NCI-H2107 treated with DMSO at 0.1 percent for 48 hours (cell line): ENCODE measurements at regions not wholly inside any gene's neighbourhood (a gene's known extent, or its start where the extent isn't known, plus 50 kb on each side); places are given as distances from the start of the nearest gene placed in this dataset.

Source experiments
- DNase-seq: peaks from one replicate; lab custom pipeline; 2025; ENCODE audit not compliant: unreplicated experiment; lab: John Stamatoyannopoulos, UW

DNA sequence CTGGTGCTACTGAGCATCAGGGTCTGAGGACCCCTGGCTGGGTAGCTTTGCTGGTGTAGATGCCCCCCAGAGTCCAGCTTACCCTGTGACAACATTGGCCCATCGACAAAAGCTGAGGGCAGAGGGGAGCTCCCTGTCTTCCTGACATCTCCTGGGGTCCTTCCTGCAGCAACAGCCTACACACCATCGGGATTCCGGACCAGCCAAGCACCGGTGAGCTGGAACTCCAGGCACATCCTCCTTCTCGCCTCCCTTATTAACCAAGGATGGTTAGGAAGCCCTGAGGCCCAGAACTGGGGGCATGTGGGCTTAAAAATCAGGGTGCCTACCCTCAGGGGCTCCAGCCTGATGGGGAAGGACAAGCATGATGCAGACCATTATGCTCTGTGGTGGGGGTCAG is 658.0 kb downstream of the PTPRU start:
- no peak for DNase-seq

DNA sequence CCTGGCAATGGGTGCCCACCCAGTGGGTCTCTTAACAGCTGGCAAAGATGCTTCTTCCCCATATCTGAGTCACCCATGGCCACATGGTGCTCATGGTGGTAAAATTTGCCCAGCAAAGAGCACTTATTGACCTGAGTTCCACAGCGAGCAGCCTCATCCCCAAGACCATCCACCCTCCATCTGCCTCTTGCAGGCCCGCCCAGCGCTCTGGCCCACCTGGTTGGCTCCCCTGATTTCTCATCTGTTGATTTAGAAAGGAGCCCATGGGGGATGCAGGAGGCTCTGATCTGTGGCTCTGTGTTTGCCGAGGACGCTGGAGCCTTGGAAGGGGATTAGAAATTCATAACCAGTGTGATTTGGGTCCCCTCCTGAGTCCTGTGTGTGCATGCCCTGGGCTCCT is 657.5 kb downstream of the PTPRU start:
- DNase-seq = no peak

DNA sequence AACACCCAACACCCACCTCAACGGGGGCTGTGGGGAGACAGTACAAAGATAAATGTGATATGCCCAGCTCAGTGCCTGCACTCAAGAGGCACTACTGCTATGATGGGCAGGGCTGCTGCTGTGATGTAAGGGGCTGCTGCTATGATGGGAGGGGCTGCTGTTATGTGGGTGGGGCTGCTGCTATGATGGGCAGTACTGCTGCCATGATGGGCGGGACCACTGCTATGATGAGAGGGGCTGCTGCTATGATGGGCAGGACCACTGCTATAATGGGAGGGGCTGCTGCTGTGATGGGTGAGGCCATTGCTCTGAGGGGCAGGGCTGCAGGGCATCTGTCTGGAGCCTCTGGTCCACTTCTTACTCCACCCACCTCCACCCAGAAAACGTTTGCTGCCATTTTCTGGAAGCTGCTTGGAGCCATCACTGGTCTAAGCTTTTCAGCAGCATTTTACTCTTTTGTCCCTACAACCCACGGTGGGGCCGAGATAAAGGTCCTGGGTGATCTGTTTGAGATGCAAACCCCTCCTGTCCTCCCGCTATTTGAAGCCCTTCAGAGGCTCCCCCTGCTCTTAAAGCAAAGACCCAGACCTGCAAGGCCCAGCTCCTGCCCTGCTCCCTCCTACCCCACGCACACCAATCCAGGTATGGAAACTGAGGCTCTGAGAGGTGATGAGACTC is 656.9 kb downstream of the PTPRU start:
- DNase-seq = no peak

DNA sequence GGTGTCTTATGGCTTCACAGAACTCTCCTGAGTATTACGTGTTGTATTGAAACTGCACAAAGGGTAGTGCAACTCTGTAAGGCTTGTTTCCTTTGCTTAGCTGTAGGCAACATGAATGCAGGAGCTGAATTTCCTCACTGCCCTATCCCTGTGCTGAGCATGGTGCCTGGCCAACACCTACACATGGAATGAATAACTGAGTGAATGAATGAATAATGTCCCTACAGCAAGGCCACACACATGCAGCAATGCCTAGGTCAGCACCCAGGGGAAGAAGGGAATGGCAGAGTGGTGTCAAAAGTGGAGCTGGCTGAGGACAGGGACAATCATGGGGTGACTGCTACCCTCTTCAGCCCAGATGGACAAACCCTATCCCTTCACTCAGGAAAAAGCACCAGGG is 655.9 kb downstream of the PTPRU start:
- DNase-seq = no peak

DNA sequence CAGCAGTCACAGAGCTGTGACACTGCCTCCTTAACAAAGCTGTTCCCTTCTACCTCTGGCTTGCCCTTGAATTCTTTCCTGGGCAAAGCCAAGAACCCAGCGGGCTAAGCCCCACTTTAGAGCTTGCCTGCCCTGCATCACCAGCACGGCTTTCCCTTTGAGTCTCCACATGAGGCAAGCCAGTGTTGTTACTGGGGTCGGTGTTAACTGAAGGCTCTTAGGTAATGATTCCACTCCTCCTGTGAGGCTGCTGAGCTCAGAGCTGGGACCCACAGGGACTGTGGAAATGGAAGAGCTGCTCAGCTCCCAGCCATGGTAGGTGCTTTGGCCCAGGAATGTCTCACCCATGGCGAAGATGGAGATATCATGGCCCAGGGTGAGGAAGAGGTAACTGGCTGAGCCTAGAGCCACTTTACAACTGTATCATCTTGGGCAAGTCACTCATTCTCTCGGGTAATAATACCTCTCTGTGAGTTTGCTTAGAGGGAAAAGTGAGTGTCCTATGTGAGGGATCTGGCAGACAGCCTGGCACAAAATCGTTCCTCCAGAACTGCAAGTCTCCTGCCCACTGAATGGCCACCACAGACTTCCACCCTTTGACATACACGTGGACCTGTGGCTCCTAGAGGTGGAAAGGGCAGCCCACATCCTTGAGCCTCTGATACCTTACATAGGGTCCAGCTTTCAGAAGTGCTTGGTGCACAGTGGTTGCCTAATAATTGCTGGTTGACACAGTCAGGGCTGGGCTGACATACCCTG is 654.1 kb downstream of the PTPRU start:
- DNase-seq = no peak

DNA sequence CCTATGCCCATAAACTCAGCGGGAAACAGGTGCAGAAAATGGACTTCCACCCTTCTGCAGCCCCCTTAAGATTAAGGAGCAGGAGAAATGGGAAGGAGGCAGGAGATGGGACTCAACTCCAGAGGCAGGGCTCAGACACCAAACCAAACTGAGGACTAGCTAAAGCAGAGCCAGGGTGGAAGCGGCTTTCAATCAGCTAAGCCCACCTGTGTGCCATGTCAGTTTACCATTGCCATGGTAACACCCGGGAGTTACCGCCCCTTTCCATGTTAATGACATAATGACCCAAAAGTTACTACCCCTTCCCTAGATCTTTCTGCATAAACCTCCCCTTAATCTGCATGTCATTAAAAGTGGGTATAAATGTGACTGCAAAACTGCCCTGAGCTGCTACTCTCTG is 653.5 kb downstream of the PTPRU start:
- DNase-seq = no peak

DNA sequence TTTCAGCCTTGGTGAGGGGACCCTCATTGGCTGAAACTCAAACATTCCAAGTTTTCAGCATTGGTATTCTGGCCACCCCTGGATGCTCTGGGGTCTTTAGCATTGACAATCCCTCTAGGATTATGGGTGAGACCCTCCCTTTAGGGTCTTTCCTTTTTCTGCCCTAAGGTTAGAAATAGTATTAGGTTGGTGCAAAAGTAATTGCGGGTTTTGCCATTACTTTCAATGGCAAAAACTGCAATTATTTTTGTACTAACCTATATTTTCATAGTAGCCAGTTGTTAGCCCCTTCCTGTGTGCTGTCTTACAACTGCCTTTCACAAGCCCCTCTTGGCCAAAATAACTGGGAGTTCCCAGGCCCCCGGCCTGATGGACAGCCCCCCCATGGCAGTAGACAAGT is 648.4 kb downstream of the PTPRU start:
- DNase-seq = no peak

DNA sequence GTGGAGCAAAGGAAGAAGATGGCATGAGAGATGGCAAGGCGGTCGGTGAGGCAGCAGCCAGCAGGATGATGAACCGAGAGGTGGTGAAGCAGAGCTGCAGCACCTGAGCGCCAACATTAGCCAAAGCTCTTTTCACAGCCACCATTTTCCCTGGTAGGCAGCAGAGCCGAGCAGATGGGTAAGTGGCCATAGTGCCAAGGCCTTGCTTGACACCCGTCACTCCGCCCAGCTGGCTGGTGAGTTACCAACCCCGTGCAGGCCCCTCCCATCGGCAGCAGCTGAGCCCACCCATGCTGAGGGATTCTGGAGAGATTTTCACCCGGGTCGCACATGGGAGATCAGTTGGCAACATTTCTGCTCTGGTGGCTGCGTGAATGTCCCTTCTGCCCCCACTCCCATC is 647.7 kb downstream of the PTPRU start:
- no peak for DNase-seq

DNA sequence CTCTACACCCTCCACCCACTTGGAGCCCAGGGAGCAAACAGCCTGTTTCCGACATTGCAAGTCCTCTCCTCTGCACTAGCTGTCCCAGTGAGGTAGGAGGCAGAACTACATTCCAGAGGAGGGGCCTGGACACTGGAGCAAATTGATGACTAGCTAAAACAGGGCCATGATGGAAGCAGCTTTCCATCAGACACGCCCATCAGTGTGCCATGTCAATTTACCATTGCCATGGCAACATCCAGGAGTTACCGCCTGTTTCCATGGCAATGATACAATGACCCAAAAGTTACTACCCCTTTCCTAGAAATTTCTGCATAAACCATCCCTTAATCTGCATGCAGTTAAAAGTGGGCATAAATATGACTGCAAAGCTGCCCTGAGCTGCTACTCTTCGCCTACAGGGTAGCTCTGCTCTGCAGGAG is 647.1 kb downstream of the PTPRU start:
- DNase-seq = no peak

DNA sequence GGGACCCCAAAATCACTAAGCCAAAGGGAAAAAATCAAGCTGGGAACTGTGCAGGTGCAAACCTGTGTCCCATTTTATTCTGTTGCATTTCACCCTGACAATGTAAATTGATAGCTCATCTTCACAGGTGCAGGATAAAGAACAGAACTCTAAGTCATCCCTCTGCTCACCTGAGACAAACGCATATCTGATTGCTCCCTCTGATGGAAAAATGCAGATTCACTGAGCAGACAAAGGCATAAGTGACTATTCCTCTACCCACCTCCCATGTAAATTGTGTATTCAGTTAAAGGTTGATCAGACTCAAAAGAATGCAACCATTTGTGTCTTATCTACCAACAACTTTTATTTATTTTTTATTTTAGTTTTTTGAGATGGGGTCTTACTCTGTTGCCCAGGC is 644.2 kb downstream of the PTPRU start:
- DNase-seq = no peak

DNA sequence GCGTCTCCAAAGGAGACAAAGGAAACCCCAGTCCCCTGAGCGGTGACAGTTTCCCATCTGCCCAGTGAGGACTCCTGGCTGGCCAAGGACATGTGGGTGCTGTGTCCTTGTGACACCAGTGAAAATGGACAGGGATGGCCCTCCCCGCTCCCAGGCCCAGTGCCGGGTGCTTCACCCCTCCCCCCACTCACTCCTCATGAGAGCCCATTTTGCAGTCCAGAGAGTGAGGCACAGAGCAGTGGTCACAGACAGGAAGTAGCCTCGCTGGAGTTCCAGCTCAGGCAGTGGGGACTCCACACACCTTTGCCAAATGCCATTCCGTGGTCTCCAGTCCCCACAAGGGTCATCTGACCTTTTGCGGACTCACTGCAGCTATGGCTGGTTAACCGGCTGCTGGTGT is 642.9 kb downstream of the PTPRU start:
- DNase-seq = no peak

DNA sequence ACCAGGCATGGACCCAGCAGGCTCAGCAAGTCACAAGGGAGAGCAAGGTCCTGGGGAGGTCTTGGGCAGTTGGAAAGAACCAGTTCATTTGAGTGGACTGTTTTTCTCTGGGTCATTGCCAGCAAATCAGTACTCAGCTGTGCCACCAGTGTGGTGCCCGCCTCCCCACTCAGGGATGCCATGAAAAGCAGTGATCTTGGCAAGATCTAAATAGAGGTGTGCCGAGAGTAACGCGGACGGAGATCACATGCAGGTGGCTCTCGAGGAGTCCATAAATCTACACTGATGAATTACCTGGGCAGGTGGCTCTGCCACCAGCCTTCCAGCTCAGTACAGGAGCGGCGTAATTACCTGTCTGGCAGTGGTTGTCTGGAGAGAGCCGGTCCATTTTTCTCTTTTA is 642.2 kb downstream of the PTPRU start:
- DNase-seq = peak; percentile 90

DNA sequence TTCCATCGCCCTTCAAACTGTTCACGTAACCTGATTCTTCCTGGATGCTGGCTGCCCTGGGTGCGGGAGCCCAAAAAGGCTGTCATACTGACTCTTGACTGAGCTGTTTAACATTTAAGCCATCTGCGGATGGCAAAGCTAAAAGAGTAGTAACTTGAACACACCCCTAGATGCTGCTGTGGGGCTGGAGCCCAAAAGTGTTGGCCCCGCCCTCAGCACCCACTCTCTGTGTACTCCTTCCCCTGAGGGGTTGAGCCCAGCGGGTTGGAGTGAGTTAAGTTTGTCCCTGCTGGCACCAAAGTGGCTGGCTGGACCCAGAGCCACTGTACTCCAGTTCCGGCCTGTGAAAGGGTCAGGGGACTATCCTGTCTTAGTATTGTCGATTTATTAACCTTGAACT is 640.6 kb downstream of the PTPRU start:
- peak; percentile 83 for DNase-seq

DNA sequence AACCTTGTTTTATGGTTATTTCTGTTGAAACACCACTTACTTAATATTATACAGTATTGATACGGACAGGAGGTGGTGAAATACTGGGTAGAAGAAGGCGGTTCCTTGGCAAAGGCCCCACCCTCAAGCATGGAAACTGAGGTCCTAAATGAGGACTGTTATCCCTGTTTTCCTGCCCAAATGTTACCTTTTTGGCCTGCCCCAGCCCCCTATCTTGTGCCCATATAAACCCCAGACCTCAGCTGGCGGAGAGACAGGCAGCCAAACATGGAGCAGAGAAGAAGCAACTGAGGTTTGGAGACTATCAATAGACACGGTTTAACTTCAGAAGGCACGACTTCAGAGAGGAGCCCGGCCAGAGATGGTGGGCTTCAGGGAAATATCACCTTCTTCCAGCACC is 640.1 kb downstream of the PTPRU start:
- no peak for DNase-seq

DNA sequence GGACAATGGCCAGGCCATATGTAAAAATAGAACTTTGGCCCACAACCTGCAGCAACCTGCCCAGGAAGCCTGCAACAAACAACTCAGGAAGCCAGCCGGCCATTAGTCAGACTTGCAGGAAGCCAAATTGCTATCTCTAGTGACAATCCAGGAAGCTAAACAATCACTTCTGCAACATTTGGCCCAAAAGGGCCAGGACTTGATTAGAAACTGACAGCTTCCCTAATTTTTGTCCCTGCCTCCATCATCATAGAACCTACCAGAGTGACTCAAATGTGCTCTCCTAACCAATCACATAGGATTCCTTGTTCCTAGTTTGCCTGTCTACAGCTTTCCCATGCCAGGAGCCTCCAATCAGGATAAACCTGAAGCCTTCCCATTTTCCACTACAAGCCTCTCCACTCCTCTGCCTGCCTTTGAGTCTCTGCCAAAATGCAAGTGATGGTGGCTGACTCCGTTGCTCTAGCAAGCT is 639.3 kb downstream of the PTPRU start:
- peak; percentile 91 for DNase-seq

DNA sequence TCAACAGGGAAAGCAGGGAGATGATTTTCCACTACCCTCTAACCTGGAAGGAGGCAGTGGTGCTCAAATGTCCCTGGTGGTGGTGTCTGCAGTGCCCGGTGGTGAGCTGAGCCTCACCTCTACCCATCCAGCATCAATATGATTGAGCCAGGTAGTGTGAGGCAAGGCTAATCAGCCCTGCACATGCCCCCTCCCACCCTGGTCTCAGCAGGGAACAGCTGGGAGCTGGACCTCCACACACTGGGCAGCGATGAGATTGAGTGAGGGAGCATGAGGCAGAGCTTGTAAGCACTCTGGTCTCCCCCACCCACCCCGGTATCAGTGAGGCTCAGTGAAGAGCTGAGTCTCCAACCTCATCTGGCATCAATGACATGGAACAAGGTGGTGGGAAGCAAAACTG is 634.3 kb downstream of the PTPRU start:
- DNase-seq = no peak

DNA sequence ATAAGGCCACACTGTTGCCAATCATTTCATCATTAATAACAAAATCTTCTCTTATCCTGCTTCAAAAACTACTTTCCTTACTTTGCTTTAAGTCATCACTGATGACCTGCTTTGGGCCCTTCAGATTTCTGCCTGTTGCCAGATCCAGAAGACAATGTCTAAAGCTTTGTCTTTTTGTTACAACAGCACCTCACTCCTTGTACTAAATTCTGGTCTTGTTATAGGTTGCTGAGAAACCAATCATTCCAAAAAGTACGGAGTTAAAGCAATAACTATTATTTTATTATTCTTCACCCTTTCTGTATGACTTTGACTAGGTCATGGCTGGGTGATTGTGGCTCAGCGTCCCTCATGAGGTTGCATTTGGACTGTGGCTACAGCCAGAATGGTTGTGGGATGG is 633.5 kb downstream of the PTPRU start:
- DNase-seq = no peak

DNA sequence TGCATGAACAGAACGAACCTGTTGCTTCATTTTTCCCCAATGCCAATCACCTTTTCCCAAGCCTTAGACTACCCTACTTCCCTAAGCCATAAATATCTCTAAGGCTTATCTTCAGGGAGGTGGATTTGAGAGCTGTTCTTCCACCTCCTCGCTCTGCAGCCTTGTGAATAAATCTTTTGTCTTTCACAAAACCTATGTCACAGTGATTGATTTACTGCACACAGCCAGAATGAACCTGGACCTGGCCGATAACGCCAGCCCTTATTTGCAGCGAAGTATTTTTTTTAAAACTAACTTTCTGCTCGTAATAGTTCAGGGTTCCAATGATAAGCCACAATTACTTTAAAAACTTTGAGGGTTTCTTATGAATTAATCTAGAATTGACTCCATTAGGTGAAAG is 632.6 kb downstream of the PTPRU start:
- no peak for DNase-seq

DNA sequence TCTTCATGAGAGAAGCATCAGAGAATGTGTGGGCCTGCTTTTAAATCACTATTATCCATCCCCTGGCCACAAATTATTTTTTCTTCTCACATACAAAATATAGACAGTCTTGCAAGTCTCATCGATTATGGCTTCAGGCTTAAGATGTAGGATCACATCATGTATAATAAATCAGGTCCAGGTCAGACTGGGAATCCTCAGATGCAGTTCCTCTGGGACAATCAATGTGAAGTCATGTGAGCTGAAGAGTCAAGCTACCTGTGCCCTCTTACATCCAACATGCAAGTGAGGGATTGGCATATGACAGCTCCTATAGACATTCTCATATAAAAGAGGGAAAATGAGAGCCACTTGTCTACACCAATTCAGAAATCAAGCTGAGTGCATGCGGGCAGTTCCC is 631.8 kb downstream of the PTPRU start:
- no peak for DNase-seq

DNA sequence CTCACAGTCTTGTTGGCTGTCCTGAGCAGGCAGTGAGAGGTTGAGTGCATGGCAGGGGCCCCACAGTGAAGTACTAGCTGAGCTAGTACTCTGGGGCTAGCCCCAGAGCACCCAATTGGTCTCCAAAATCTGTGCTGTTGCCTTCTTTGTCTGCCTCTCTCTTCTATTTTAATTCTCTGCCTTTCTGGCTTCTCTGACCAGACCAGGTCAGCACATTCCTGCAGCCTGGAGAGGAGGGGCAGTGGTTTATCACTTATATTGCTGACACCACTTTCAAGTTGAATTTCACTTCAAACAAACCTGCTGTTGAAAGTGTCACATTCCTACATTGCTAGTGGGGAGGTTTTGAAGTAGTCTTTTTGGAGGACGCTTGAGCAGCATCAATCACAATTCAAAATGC is 628.7 kb downstream of the PTPRU start:
- no peak for DNase-seq

DNA sequence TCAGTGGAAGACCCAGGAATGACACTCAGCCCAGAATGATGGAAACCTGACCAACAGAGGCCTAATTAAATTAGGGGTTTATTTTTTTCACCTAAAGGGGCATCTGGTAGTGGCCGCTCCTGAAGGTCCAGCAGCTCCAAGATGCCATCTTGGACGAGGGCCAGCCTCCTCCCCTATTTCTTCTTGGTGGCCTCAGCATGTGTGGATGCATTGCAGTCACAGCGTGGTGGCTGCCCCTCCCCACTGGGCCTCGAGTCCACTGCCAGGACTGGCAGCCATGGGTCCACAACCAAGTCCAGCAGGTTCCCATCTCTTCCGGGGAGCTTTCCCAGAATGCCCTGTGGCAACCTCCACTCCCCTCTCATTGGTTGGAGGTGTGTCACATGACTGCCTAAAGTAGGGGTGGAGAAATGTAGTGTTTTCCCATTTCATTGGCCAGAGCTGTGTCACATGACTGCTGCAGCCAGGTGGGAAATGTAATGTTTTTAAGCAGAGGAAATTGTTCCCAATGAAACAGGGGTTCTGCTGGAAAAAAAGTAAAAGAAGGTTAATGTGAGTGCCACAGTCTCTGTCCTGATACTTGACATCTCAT is 628.2 kb downstream of the PTPRU start:
- no peak for DNase-seq

DNA sequence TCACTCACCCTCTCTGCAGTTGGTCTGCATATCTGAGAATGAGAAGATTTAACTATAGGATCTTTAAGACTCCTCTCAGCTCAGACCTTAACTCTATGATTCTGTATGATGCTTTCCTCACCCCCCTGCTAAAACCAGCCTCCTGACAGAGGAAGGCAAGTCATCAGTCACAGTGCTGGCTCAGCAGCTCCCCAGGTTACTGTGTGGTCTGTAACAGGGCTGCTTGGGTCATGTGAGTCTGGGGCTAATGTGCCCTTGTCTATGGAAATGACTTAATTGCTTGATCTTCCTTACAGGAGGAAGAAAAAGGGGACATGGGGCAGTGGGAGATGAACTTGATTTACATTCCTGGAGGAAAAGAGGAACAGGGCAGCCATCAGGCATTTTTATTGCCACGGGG is 625.6 kb downstream of the PTPRU start:
- no peak for DNase-seq
